Mesothelial cell of epicardium (in vitro differentiated cells): ENCODE measurements at regions not wholly inside any gene's neighbourhood (a gene's known extent, or its start where the extent isn't known, plus 50 kb on each side); places are given as distances from the start of the nearest gene placed in this dataset.
A peak's percentile ranks its signal among the peaks of the same experiment; 100 is the strongest.
"Not testable (repeated sequence)": the region's sequence is repeated elsewhere in the genome, so short reads cannot be mapped to it uniquely, and the experiment has no call there.

ENCODE experiments used
- DNase-seq, 2 experiments: peaks; one replicate each; pipeline ENCODE4 v3.0.0; 2021; ENCODE audit warnings: low spot score in 2 of 2; ENCODE audit not compliant: unreplicated experiment in 2 of 2
- H3K27ac Mint-ChIP-seq: 2 replicates; pipeline ENCODE4 v1.8.0; 2021; ENCODE audit warnings: mixed read lengths
- H3K27me3 Mint-ChIP-seq: 2 replicates; pipeline ENCODE4 v1.8.0; 2021; ENCODE audit warnings: low read depth, mixed read lengths
- H3K36me3 Mint-ChIP-seq: 2 replicates; pipeline ENCODE4 v1.8.0; 2021; ENCODE audit warnings: mixed read lengths
- H3K4me1 Mint-ChIP-seq: 2 replicates; pipeline ENCODE4 v1.8.0; 2021; ENCODE audit warnings: mixed read lengths
- H3K4me3 Mint-ChIP-seq: 2 replicates; pipeline ENCODE4 v1.8.0; 2021; ENCODE audit warnings: mild to moderate bottlenecking, moderate library complexity, mixed read lengths
- H3K9me3 Mint-ChIP-seq: 2 replicates; pipeline ENCODE4 v1.8.0; 2021; ENCODE audit warnings: mixed read lengths
- CTCF ChIP-seq: fragments of 200-600 bp; sonication (generic); IDR thresholded peaks from one replicate; pipeline ENCODE4 v1.5.0; 2021; ENCODE audit warnings: antibody characterized with exemption; ENCODE audit not compliant: unreplicated experiment

DNA sequence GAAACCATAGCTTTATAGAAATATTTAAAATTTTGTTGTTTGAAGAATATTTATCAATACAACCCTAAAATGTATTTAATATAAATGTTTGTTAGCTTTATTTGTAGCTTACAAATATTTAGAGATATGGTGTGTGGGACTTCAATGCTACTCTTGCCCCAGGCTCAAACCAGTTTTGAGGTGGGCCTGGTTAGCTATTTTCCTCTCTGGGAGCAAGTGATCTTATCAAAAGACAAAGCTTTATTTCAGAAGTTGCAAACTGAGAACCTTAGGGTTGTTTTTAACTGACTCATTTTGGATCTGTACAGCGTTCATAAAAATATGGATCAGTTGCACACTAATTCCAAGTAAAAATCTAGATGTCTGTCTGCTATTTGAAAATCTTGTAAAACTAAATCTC, 563.6 kb upstream of the CDH2 start:
- no peak for TF ChIP-seq CTCF
- Mint-ChIP-seq H3K4me1 (peaks cover 6% of the 10 kb centered on the region), H3K9me3 (no peaks in the 10 kb centered on the region)

GRCh38 chr18:28736951-28737350, 560.0 kb upstream of the CDH2 start:
- Mint-ChIP-seq H3K36me3 (no peaks in the 10 kb centered on the region), H3K27ac (no peak overlapping the region), H3K9me3 (no peaks in the 10 kb centered on the region), H3K4me1 (peaks cover 8% of the 10 kb centered on the region), H3K27me3 (no peaks in the 10 kb centered on the region), H3K4me3 (no peak overlapping the region)
- no peak for DNase-seq
- no peak for TF ChIP-seq CTCF

More for the DNA sequence above, 563.6 kb upstream of the CDH2 start:
- Mint-ChIP-seq H3K36me3 (no peaks in the 10 kb centered on the region), H3K4me3 (no peak overlapping the region), H3K27me3 (no peaks in the 10 kb centered on the region), H3K27ac (no peak overlapping the region)
- DNase-seq = no peak

DNA sequence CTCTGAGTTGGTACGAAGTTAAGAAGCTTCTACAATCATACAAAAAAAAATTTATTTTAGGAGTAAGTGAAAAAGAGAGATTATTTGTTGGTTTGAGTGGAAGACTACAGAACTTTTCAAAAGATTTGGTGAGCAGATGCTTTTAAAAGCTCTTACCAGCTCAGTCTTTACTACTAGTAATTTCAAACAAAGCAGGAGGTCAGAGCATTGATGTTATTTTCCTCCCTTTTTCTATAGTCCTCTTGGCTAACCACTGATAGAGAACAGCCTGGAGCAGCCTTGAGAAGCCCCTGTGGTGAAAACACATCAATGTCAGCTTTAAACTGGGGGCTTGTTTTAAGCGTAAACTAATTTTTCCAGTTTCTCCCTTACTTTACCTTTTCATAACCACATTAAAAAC, 559.3 kb upstream of the CDH2 start:
- peaks cover 3% of the 10 kb centered on the region for H3K9me3 Mint-ChIP-seq
- no peaks in the 10 kb centered on the region for H3K36me3 Mint-ChIP-seq
- H3K27me3 Mint-ChIP-seq = no peaks in the 10 kb centered on the region
- H3K4me3 Mint-ChIP-seq = no peak overlapping the region
- DNase-seq = no peak
- no peak for TF ChIP-seq CTCF
- peaks cover 8% of the 10 kb centered on the region for H3K4me1 Mint-ChIP-seq
- H3K27ac Mint-ChIP-seq = peak overlapping the region; percentile 67

DNA sequence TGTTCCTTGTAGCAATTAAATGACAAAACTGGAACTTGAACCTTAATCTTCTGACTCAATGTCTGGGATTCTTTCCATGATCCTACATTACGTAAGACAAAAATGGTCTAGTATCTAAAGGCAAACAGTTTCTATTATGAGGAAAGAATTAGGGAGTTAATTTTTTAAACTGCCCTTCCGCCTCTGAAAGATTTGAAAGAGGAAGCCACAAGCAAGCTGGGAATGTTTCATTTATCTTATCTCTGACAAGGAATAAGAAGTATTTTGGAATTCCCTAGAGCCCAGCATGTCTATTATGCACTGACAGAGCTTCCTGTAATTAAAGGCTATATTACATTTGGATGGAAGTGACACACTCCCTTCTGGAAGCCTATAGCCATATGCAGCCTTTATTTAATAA, 558.8 kb upstream of the CDH2 start:
- no peak for DNase-seq

DNA sequence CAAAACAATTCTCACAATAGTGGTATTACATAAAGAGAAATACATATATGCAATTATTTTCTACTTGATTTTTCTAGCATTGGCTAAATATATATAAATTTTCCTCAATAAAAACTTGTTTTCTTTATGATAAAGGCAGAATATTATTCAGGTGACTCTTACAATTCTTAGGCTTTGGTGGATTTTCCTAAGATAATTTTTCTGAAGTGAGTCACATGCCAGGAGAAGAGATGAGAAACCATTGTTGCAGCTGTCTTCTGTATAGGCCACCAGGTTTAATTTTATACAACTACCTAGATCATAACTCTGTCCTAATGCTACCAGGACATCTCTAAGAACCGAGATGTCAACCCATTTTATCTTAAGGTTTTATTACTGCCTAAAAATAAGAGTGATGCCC, 552.4 kb upstream of the CDH2 start:
- peaks cover 5% of the 10 kb centered on the region for H3K4me1 Mint-ChIP-seq
- no peak for TF ChIP-seq CTCF

More for the DNA sequence above, 558.8 kb upstream of the CDH2 start:
- Mint-ChIP-seq H3K27me3 (no peaks in the 10 kb centered on the region), H3K4me1 (peaks cover 8% of the 10 kb centered on the region), H3K27ac (peak overlapping the region; percentile 67), H3K36me3 (no peaks in the 10 kb centered on the region), H3K9me3 (peaks cover 3% of the 10 kb centered on the region), H3K4me3 (no peak overlapping the region)
- no peak for TF ChIP-seq CTCF

DNA sequence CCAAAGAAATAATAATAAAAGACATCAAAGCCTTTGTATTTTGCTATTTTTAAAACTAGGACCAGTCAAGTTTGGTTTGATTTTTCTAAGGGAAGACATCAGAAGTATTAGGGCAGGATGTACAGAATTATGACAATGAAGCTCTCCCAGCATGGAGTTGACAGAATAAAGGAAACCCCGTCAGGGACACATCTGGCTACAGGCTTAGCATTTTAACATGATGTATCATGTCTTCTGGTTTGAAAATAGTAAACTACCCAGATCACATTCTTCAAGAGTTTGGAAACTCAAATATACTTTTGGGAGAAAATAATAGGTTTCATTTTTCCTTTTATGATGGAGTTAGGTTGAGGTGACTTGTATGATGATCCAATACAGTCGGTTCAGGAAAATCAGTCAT, 552.0 kb upstream of the CDH2 start:
- Mint-ChIP-seq H3K36me3 (no peaks in the 10 kb centered on the region), H3K9me3 (peaks cover 3% of the 10 kb centered on the region), H3K4me1 (peaks cover 5% of the 10 kb centered on the region), H3K27ac (no peak overlapping the region), H3K27me3 (no peaks in the 10 kb centered on the region), H3K4me3 (no peak overlapping the region)
- DNase-seq = no peak
- TF ChIP-seq CTCF = no peak

More for the DNA sequence above, 552.4 kb upstream of the CDH2 start:
- no peak for DNase-seq
- H3K4me3 Mint-ChIP-seq = no peak overlapping the region
- no peak overlapping the region for H3K27ac Mint-ChIP-seq
- no peaks in the 10 kb centered on the region for H3K27me3 Mint-ChIP-seq
- H3K9me3 Mint-ChIP-seq = peaks cover 3% of the 10 kb centered on the region
- no peaks in the 10 kb centered on the region for H3K36me3 Mint-ChIP-seq

- H3K9me3 Mint-ChIP-seq, H3K4me1 Mint-ChIP-seq: not testable (repeated sequence)
These were observed 550.3 kb upstream of the CDH2 start for GRCh38 chr18:28727189-28727588.

More at GRCh38 chr18:28727189-28727588, 550.3 kb upstream of the CDH2 start:
- not testable (repeated sequence) for H3K27ac Mint-ChIP-seq, H3K27me3 Mint-ChIP-seq, H3K4me3 Mint-ChIP-seq, DNase-seq, H3K36me3 Mint-ChIP-seq
